Lower leg skin (tissue), 3 donors: ENCODE measurements at regions not wholly inside any gene's neighbourhood (a gene's known extent, or its start where the extent isn't known, plus 50 kb on each side); places are given as distances from the start of the nearest gene placed in this dataset.

Experiments
- CTCF ChIP-seq, 3 donors: fragments of 450-650 bp; IDR thresholded peaks; one replicate each; pipeline ENCODE4 v1.5.1; 2016; ENCODE audit warnings: antibody characterized with exemption in 3 of 3, mild to moderate bottlenecking in 3 of 3, moderate library complexity in 2 of 3
- POLR2A ChIP-seq, 2 donors: fragments of 450-650 bp; IDR thresholded peaks; one replicate each; pipeline ENCODE4 v1.6.1; 2016 to 2017; ENCODE audit warnings: antibody characterized with exemption in 2 of 2, mild to moderate bottlenecking in 1 of 2, moderate library complexity in 1 of 2

- TF ChIP-seq POLR2A (IDR thresholded peaks at IDR 0.05) = no peak
- TF ChIP-seq CTCF (IDR thresholded peaks at IDR 0.05) = no peak
These were observed 397.7 kb upstream of the HS3ST5 start for GRCh38 chr6:114740547-114740946.
